ENCODE measurements at regions not wholly inside any gene's neighbourhood (a gene's known extent, or its start where the extent isn't known, plus 50 kb on each side); places are given as distances from the start of the nearest gene placed in this dataset.

DNA sequence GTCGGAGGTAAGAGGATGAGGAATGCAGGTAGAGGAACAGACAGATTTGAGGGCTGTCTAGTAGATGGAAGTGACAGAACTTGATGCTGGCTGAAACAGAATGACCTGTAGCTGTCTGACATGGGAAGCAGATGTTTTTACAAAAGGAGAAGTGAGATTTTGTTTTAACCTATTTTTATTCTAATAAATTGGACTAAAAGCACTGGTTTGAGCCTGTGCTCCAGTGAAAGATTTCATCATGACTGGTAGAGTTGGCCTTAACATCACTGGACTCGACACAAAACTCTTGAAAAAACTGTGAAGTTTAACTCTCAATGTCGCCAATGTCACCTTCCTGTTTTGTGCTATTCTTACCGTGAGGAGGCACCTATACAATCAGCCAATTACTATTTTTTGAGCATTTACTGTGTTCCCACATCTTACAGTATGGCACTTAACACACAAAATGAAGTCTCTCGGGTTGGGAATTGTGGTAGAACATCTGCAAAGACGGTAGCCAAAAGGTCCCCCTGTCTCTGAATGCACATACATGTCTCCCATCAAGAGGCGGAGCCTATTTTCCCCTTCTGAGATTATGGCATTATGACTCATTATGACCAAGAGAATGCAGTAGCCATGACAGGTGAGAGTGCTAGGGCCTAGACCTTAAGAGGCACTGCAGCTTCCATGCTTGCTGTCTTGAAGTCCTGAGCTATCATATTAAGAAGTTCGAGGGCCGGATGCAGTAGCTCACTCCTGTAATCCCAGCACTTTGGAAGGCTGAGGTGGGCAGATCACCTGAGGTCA is 93.2 kb downstream of the FOXF2 start:
- no peak for DNase-seq (ENCODE audit: low read depth in 2 of 2)

DNA sequence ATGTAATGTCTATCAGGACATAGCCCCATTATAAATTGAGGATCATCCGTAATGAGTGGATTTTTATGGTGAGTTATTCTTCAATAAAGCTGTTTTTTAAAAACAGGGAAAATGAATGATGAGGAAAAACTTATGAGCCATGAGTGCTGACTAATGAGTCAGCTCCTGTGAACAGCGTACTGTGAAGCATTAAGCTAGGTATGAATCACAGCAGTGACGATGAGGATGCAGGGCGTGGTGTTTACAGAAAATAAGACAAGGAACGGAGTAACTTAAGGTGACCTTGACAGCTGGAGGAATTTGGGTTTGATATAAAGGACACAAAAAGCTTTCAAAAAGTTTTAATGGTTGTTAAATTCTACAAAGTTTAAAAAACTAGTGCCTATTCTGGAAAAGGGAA is 96.3 kb downstream of the FOXF2 start:
- no peak for DNase-seq (ENCODE audit: low read depth in 2 of 2)

DNA sequence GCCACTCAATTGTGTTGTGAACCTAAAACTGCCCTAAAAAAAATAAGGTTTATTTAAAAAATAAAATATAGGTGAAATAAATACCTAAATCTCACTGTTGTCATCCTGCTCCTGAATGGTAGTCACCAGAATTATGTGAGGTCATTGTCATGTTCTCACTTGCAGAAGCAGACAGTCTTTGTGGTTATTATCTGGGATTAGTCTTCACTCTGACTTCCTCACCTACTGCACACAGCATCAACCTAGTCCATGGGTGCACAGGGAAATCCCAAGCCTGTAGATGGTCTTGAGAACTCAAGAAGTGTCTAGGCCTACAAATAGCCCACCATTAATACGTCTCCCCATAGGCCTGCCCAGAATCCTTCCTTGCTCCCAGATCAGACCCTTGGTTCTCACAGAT is 97.0 kb downstream of the FOXF2 start:
- no peak for DNase-seq (ENCODE audit: low read depth in 2 of 2)

GRCh38 chr6:1487239-1487638 is 97.9 kb downstream of the FOXF2 start:
- DNase-seq (ENCODE audit: low read depth in 2 of 2) = no peak

DNA sequence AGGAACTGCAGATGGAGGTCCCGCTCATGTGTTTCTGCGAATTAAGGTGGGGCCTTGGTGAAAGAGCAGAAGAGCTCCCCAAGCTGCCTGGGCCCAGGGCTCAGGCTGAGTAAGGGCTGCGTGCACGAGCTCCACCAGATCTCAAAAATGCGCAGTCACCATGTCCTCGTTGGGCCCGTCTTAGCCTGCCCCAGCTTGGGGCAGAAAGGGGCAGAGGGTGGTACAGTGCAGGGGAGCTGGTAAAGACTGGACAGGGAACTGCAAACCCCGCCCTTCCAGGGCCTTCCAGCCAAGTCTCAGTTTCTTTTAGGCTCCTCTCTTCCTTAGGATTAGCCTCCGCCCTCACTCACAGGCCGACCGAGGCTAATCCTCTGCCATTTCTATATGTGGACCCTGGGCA is 101.6 kb downstream of the FOXF2 start:
- DNase-seq (ENCODE audit: low read depth in 2 of 2) = no peak

GRCh38 chr6:1491591-1492319 is 102.4 kb downstream of the FOXF2 start:
- DNase-seq (ENCODE audit: low read depth in 2 of 2) = no peak

GRCh38 chr6:1494671-1495070 is 105.3 kb downstream of the FOXF2 start:
- no peak for DNase-seq (ENCODE audit: low read depth in 2 of 2)

GRCh38 chr6:1495344-1495743 is 106.0 kb downstream of the FOXF2 start:
- DNase-seq (ENCODE audit: low read depth in 2 of 2) = no peak

- DNase-seq (ENCODE audit: low read depth in 2 of 2) = no peak
Measured at GRCh38 chr6:1496092-1496491, 106.7 kb downstream of the FOXF2 start.

GRCh38 chr6:1496836-1497760 is 107.7 kb downstream of the FOXF2 start:
- DNase-seq (ENCODE audit: low read depth in 2 of 2) = no peak

DNA sequence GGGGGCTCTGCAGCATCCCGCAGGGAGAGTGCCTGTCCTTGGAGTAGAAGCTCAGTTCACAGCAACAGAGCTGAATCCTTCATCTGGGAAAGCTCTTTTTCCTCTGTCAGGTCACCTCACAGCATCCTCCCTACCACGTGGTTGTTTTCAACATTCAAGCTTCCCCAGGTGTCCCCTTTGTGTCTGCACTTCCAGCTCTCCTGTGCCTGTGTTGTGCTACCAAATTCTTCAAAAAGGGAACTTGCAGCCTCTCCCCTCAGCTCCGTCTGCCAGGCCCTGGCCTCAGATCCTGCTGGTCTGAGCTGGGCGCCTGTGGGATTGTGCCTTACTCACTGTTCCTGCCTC is 108.4 kb downstream of the FOXF2 start:
- no peak for DNase-seq (ENCODE audit: low read depth in 2 of 2)

DNA sequence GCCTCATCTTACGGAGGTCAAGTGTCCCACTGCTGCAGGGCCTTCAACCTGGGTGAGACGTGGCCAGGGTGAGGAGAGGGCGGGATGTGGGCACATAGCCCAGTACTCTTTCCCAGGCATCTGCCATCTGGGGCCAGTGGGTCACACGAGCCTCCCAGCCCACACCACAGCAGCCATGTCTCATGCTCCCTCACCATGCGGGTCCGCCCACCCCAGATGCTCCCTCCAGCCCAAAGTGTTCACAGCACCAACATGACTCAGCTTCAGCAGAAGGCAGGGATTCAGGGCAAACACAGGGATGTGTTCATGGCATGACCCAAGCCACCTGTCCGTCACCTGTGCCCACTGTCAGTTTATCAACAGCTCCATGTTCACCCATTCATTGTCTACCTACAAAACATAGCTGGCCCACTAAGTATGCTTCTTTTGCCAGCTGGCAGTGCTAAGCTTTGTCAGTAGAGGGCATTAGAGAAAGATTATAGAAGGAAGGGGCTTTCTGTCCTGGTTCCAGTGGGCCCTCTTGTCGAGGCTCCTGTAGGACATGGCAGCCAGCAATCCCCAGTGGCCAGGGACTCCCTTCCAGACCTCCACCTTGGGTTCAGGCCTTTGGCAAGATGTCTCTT is 109.2 kb downstream of the FOXF2 start:
- DNase-seq (ENCODE audit: low read depth in 2 of 2) = no peak

DNA sequence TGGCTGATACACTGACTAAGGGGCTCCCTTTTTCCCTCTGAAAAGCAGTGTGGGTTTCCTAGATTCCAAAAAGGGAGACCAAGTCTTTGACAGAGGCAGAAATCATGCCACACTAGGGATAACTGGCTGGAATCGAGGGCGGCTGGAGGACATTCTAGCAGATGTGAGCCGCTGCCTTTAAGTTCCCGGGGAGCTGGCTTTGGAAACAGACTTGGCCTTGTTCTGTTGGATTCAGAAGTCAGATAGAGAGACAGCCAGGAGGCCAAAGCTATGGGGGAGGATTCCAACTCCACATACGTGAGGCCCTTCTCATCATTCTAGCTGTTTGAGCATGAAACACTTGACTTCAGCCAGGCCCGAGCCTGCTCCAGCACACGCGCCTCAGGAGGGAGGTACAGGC is 109.9 kb upstream of the FOXC1 start:
- no peak for DNase-seq (ENCODE audit: low read depth in 2 of 2)

DNA sequence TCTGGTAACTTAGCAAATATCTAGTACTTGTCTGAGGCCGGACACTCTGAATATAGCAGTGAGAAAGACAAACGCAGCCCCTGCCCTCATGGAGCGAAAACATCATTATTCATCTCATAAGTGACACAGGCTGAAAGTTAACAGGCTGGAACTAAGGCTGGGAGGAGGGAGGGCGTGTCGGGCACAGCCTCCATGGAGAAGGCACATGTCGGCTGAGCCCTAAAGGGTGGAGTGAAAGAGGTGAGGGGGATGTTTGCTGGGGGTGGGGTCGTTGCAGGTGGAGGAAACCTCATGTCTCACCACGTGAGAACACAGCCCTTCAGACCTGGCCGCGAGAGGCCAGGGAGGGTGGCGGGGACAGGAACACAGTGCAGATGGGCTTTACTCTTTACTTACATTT is 108.8 kb upstream of the FOXC1 start:
- no peak for DNase-seq (ENCODE audit: low read depth in 2 of 2)

DNA sequence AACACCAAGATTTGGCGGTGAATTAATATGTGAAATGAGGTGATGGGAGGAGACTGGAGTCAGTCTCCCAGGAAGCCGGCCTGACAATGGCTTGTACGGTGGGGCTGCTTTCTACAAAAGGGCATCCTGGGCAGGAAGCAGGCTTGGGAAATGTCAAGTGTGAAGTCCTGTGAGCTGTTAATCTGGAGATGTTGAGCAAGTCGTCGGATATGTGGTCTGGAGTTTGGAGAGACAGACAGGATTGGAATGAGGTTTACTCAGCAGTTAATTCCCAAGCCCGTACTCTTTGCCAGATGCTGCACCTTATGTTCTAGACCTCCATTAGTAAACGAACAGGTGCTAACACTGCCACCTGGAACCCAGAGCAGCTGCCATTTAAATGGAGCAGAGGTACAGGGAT is 107.7 kb upstream of the FOXC1 start:
- no peak for DNase-seq (ENCODE audit: low read depth in 2 of 2)

- no peak for DNase-seq (ENCODE audit: low read depth in 2 of 2)
Measured at GRCh38 chr6:1503811-1504210, 105.9 kb upstream of the FOXC1 start.

- DNase-seq (ENCODE audit: low read depth in 2 of 2) = no peak
Measured at GRCh38 chr6:1504465-1504864, 105.2 kb upstream of the FOXC1 start.

GRCh38 chr6:1507251-1507650 is 102.5 kb upstream of the FOXC1 start:
- DNase-seq (ENCODE audit: low read depth in 2 of 2) = no peak

DNA sequence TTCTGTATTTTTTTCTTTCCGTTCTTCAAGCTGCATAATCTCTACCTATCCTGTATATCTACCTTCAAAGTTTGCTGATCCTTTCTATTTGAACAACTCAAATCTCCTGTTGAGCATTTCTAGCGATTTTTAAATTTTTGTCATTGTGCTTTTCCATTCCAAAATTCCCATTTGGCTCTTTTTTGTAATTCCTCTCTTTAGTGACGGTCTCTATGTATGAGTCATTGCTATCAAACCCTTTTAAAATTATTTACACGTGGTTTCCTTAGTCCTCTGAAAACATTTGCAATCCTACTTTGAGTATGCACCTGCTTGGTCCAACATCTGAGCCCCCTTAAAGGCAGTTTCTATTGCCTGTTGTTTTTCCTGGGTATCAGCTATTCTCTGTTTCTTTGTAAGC is 100.5 kb upstream of the FOXC1 start:
- DNase-seq (ENCODE audit: low read depth in 2 of 2) = no peak

DNA sequence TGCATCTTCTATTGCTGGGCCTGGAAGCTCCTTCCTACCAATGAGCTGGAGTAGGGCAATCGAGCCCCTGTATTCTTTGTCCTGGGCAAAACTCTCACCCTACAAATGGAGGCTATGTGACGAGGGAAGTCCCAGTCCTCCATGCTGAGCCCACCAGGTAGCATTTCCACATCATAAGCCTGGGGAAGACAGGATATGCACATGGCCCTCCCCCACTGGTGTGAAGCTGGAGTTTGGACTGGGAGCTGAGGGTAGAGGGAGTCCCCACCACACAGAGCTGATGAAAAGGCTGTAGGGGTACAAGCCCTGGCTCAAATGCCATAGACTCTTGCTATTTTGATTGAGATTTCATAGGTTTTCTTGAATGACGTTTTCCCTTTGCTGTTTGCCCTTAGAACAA is 99.5 kb upstream of the FOXC1 start:
- DNase-seq (ENCODE audit: low read depth in 2 of 2) = no peak

- no peak for DNase-seq (ENCODE audit: low read depth in 2 of 2)
Measured at GRCh38 chr6:1513215-1513780, 96.4 kb upstream of the FOXC1 start.

DNA sequence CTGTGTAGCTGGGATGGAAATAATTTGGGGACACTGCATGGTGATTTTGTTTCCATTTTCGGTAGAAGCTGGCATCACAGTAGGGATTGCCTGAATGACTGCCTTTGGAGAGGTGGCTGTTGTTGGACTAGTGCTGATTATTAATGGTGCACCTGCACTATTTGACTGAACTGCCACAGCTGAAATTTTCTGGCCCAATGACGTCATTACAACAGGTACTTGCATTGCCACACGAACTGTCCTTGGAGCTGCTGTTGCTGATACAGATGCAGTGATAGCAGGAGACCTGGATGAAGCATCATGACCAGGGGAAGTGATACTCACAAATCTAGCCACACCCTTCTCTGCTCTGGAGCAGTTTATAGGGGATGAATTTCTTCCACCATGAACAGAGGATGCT is 95.6 kb upstream of the FOXC1 start:
- no peak for DNase-seq (ENCODE audit: low read depth in 2 of 2)

All from stimulated activated CD8-positive, alpha-beta memory T cell treated with anti-CD3 and anti-CD28 coated beads, Interleukin-2, amount 100 ng/mL, for 1 hour (primary cell).